Body of pancreas (tissue), 4 donors: ENCODE measurements at regions not wholly inside any gene's neighbourhood (a gene's known extent, or its start where the extent isn't known, plus 50 kb on each side); places are given as distances from the start of the nearest gene placed in this dataset.

ENCODE experiments used
- ATAC-seq: fragments of 150-250 bp; one replicate; pipeline ENCODE4 v1.9.1; 2016
- DNase-seq, 4 donors: peaks; one replicate each; pipeline ENCODE4 v3.0.0-alpha.2; 2019
- H3K27ac ChIP-seq, 4 donors: fragments of 200-600 bp; sonication (generic); 1 replicate in 3 of 4; 2 replicates in 1 of 4; pipeline versions ENCODE4 v1.5.1 to v1.6.1; 2016 to 2019; ENCODE audit warnings: mild to moderate bottlenecking in 1 of 4, mixed read lengths in 1 of 4, moderate library complexity in 1 of 4
- H3K27me3 ChIP-seq, 2 donors: fragments of 200-600 bp; sonication (generic); one replicate each; pipeline ENCODE4 v1.6.0; 2016; ENCODE audit warnings: mild to moderate bottlenecking in 1 of 2
- H3K36me3 ChIP-seq, 2 donors: fragments of 200-600 bp; sonication (generic); replicated peaks in 1 of 2; 2 replicates each; pipeline ENCODE4 v1.5.1; 2016; ENCODE audit warnings: low read depth in 2 of 2; ENCODE audit not compliant: insufficient read depth in 1 of 2
- H3K4me1 ChIP-seq: fragments of 200-600 bp; sonication (generic); one replicate; pipeline ENCODE4 v1.6.0; 2016
- H3K4me3 ChIP-seq, 2 donors: fragments of 200-600 bp; sonication (generic); 1 replicate in 1 of 2; 2 replicates in 1 of 2; pipeline ENCODE4 v1.5.1; 2016 to 2019
- H3K9me3 ChIP-seq, 3 donors: fragments of 200-600 bp; sonication (generic); 1 replicate in 2 of 3; 2 replicates in 1 of 3; pipeline ENCODE4 v1.5.1; 2016
- POLR2A ChIP-seq, 3 donors: fragments of 450-650 bp; IDR thresholded peaks; one replicate each; pipeline ENCODE4 v1.6.1; 2016; ENCODE audit warnings: antibody characterized with exemption in 3 of 3, mild to moderate bottlenecking in 2 of 3
- WGBS, 2 donors: methylation state at CpG; one replicate each; pipeline ENCODE4 v1.1.5; 2017; 5-methylcytosine and 5-hydroxymethylcytosine counted together
- intact Hi-C: fragments of 100-400 bp; cut with DNase I; formaldehyde crosslinking; loops from one replicate; pipeline ENCODE4 v1.15.1; 2023
- TF ChIP-seq, protein P1 (sequence below), 7 experiments: fragments of 450-650 bp in 4 of 7; fragments of 200-600 bp in 3 of 7; sonication (generic) in 3 of 7; IDR thresholded peaks; one replicate each; pipeline ENCODE4 v1.5.1; 2016 to 2019; ENCODE audit warnings: antibody characterized with exemption in 7 of 7

DNA sequence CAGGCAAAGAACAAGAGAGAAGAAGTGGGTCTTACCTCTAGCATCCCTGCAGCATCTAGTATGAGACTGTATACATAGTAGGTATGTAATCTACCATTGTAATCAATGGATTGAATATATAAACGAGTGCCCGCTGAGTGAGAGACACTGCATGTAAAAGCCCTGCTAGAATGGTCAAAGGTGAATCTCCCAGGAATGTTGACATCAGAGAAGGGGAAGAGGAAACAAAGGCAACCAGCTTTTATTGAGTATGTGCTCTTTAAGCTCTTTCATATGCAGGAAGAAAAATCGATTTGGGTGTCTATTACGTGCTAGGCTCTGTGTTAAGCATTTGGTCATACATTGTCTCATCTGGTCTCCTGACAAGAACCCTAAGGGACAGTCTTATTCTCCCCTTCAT lies 91.9 kb upstream of the KLHL13 start:
- WGBS, 2 donors, result 48 to 63% methylated on average over 3 to 4 of the region's 4 CpGs
- intact Hi-C loops, result no loop called here
- H3K27ac ChIP-seq, result peak overlapping the region in 2 of 4 donors; percentile 18 to 36
- H3K4me3 ChIP-seq, result no peak overlapping the region
- DNase-seq (no peak), ATAC-seq (no peak)
- no peaks in the 10 kb centered on the region for H3K9me3 ChIP-seq
- TF ChIP-seq, protein P1, sequence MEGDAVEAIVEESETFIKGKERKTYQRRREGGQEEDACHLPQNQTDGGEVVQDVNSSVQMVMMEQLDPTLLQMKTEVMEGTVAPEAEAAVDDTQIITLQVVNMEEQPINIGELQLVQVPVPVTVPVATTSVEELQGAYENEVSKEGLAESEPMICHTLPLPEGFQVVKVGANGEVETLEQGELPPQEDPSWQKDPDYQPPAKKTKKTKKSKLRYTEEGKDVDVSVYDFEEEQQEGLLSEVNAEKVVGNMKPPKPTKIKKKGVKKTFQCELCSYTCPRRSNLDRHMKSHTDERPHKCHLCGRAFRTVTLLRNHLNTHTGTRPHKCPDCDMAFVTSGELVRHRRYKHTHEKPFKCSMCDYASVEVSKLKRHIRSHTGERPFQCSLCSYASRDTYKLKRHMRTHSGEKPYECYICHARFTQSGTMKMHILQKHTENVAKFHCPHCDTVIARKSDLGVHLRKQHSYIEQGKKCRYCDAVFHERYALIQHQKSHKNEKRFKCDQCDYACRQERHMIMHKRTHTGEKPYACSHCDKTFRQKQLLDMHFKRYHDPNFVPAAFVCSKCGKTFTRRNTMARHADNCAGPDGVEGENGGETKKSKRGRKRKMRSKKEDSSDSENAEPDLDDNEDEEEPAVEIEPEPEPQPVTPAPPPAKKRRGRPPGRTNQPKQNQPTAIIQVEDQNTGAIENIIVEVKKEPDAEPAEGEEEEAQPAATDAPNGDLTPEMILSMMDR (IDR thresholded peaks at IDR 0.05), result no peak
- no peak for TF ChIP-seq POLR2A (IDR thresholded peaks at IDR 0.05)
- no peaks in the 10 kb centered on the region for H3K27me3 ChIP-seq
- H3K4me1 ChIP-seq, result peaks cover 20% of the 10 kb centered on the region
- H3K36me3 ChIP-seq, result no peaks in the 10 kb centered on the region

DNA sequence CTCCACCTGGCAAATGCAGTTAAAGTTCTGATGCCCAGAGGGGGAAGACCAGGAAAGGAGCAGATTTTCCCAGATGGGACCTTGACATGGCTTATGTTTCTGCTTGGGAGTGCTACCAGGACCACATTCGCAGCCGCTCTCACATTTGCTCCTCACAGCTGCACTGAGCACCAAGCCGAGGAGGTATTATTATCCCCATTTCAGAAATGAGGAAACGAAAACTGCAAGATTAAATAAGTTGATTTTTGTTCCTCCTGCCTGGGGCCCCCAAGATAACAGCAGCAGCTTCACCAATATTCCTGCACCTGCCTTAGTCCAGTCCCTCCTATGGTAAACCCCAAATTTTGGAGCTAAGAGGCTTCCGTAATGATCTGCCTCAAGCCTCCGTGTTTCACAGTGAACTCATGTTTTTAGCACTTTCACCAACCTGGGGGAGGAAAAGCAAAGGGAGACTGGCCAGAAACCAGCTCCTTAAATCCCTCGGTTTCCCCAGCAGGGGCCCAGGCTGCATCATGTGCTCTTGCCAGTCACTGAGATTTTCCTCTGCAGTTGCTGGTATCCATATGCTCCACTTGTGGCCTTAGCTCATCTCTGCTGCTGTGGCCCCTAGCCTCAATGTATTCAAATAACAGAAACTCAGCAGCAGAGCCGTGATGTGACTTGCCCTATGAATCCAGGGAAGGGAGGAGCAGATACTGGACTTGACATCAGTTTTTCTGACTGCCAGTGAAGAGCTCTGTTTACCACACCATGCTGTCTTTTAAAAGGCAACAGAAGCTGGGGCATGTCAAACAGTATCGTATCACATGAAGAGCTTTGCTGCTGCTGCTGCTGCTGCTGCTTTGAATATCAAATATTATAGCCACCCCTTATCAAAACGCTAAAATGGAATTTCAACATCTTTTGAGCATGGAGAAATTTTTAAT lies 95.5 kb upstream of the KLHL13 start:
- DNase-seq, result no peak
- TF ChIP-seq POLR2A (IDR thresholded peaks at IDR 0.05), result no peak
- TF ChIP-seq, protein P1 (IDR thresholded peaks at IDR 0.05), result no peak
- no peak for ATAC-seq
- H3K36me3 ChIP-seq, result no peaks in the 10 kb centered on the region
- no peaks in the 10 kb centered on the region for H3K27me3 ChIP-seq
- no peaks in the 10 kb centered on the region for H3K9me3 ChIP-seq
- no peak overlapping the region for H3K27ac ChIP-seq
- H3K4me1 ChIP-seq, result peaks cover 29% of the 10 kb centered on the region
- intact Hi-C loops, result no loop called here
- H3K4me3 ChIP-seq, result no peak overlapping the region
- WGBS, 2 donors, result 83 to 88% methylated on average over 8 to 9 of the region's 10 CpGs

DNA sequence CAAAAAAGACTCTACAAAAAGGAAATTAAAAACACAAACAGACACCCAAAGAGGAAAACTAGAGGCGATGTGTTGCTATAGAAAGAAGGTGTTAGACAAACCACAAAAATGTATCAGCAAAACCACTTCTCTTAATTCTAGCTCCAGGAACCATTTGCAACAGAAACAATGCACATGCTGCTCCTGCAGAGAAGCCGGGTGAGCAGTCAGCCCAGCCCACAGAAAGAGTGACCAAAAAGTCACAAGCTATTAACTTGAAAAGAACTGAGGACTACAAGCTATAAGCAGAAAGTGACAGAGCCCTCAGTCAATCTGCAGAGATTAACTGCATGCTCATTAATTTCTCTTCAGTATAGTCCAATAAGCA lies 96.2 kb upstream of the KLHL13 start:
- TF ChIP-seq POLR2A (IDR thresholded peaks at IDR 0.05), result no peak
- TF ChIP-seq, protein P1 (IDR thresholded peaks at IDR 0.05), result no peak
- intact Hi-C loops, result no loop called here

DNA sequence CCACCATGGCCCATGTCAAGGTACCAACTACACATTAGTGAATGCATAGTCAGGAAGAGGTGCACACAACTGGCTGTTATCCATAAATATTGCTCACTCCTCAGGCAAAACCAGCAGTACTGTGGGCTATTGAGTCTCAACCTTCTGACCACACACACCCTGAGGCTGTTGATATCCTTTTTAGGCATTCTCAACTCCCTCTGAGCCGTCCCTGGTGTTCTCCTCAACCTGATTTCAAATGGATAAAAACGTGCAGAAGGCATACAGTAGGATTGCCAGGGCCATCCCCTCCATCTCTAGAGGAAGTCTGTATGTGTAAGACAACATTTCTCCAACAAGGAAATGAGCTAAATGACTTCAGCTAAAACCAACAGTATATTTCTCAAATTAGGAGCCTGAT lies 98.7 kb upstream of the KLHL13 start:
- H3K4me3 ChIP-seq, result no peak overlapping the region
- TF ChIP-seq POLR2A (IDR thresholded peaks at IDR 0.05), result no peak
- TF ChIP-seq, protein P1 (IDR thresholded peaks at IDR 0.05), result no peak
- WGBS, 2 donors, result 71 to 83% methylated on average over 2 of the region's 2 CpGs
- no peak for DNase-seq
- no peaks in the 10 kb centered on the region for H3K27me3 ChIP-seq
- ATAC-seq, result no peak
- H3K36me3 ChIP-seq, result no peaks in the 10 kb centered on the region
- H3K27ac ChIP-seq, result no peak overlapping the region
- H3K4me1 ChIP-seq, result peaks cover 19% of the 10 kb centered on the region
- no peaks in the 10 kb centered on the region for H3K9me3 ChIP-seq
- intact Hi-C loops, result no loop called here

More for the DNA sequence above, 96.2 kb upstream of the KLHL13 start:
- Histone ChIP-seq H3K27ac (no peak overlapping the region), H3K4me3 (no peak overlapping the region), H3K27me3 (no peaks in the 10 kb centered on the region), H3K36me3 (no peaks in the 10 kb centered on the region), H3K9me3 (no peaks in the 10 kb centered on the region), H3K4me1 (peaks cover 22% of the 10 kb centered on the region)
- ATAC-seq (no peak), DNase-seq (no peak)
- 56 to 91% methylated on average over 2 of the region's 2 CpGs for WGBS, 2 donors

DNA sequence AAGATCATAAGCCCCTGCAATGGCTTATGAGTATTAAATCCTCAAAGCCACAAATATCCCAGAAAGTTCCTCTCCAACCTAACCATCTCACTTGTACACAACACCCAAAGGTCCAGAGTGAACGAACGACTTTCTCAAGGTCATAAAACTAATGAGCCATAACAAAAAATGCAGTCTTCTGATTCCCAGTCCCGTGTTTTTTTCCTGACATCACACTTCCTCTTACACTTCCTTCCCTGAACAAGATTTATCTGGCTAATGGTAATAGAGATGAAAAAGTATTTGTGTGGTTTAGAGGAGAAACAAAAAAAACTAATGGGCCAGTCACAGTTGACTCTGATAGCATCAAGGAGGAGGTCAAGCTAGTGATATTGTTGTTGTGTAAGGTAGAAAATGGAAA lies 99.5 kb upstream of the KLHL13 start:
- H3K27me3 ChIP-seq, result no peaks in the 10 kb centered on the region
- 2 to 5% methylated on average over 3 of the region's 3 CpGs for WGBS, 2 donors
- H3K36me3 ChIP-seq, result no peaks in the 10 kb centered on the region
- TF ChIP-seq, protein P1 (IDR thresholded peaks at IDR 0.05), result no peak
- no peak for TF ChIP-seq POLR2A (IDR thresholded peaks at IDR 0.05)
- DNase-seq (no peak), ATAC-seq (no peak)
- H3K9me3 ChIP-seq, result no peaks in the 10 kb centered on the region
- no peak overlapping the region for H3K4me3 ChIP-seq
- H3K4me1 ChIP-seq, result peaks cover 19% of the 10 kb centered on the region
- intact Hi-C loops, result no loop called here
- H3K27ac ChIP-seq, result peak overlapping the region in 2 of 4 donors; percentile 3 to 12
